Spleen (tissue), 11 donors: ENCODE measurements at regions not wholly inside any gene's neighbourhood (a gene's known extent, or its start where the extent isn't known, plus 50 kb on each side); places are given as distances from the start of the nearest gene placed in this dataset.

Experiments
- DNase-seq: peaks from one replicate; pipeline ENCODE4 v3.0.0-alpha.2; 2020
- H3K27ac ChIP-seq, 8 donors: fragments of 200-600 bp; sonication (generic) in 7 of 8; 1 replicate in 4 of 8; 2 replicates in 4 of 8; pipeline versions ENCODE4 v1.5.0 to v1.8.0; 2016 to 2021; ENCODE audit warnings: inconsistent platforms in 4 of 8, mild to moderate bottlenecking in 4 of 8, moderate library complexity in 1 of 8
- H3K27me3 ChIP-seq, 7 donors: fragments of 200-600 bp; sonication (generic) in 6 of 7; replicated peaks in 1 of 7; 1 replicate in 4 of 7; 2 replicates in 3 of 7; pipeline versions ENCODE4 v1.5.0 to v1.8.0; 2016 to 2021; ENCODE audit warnings: inconsistent platforms in 3 of 7, mild to moderate bottlenecking in 1 of 7
- H3K36me3 ChIP-seq, 6 donors: fragments of 200-600 bp; sonication (generic) in 5 of 6; 1 replicate in 4 of 6; 2 replicates in 2 of 6; pipeline versions ENCODE4 v1.5.0 to v1.8.0; 2016 to 2021; ENCODE audit warnings: inconsistent platforms in 2 of 6
- H3K4me1 ChIP-seq, 6 donors: fragments of 200-600 bp; sonication (generic) in 5 of 6; 1 replicate in 3 of 6; 2 replicates in 3 of 6; pipeline versions ENCODE4 v1.5.0 to v1.8.0; 2016 to 2021; ENCODE audit warnings: inconsistent platforms in 3 of 6
- H3K4me3 ChIP-seq, 8 donors: fragments of 200-600 bp; sonication (generic) in 7 of 8; 1 replicate in 4 of 8; 2 replicates in 4 of 8; pipeline versions ENCODE4 v1.5.0 to v1.8.0; 2016 to 2021; ENCODE audit warnings: inconsistent platforms in 4 of 8, mild to moderate bottlenecking in 4 of 8, moderate library complexity in 2 of 8
- H3K9me3 ChIP-seq, 8 donors: fragments of 200-600 bp; sonication (generic) in 7 of 8; 1 replicate in 4 of 8; 2 replicates in 4 of 8; pipeline versions ENCODE4 v1.5.0 to v1.8.0; 2016 to 2021; ENCODE audit warnings: inconsistent platforms in 4 of 8
- POLR2A ChIP-seq, 3 donors: fragments of 450-650 bp; IDR thresholded peaks; one replicate each; pipeline ENCODE4 v1.5.1; 2017; ENCODE audit warnings: antibody characterized with exemption in 3 of 3, mild to moderate bottlenecking in 1 of 3
- POLR2AphosphoS5 ChIP-seq, 3 donors: sonication (generic); formaldehyde crosslinking; IDR thresholded peaks; one replicate each; pipeline ENCODE4 v1.5.1; 2017; ENCODE audit warnings: antibody characterized with exemption in 3 of 3
- WGBS, 5 donors: extraction: QIAGEN DNeasy Blood & Tissue Kit in 3 of 5; methylation state at CpG; one replicate each; pipeline versions ENCODE4 v1.1.5 to v1.1.7; 2013 to 2018; 5-methylcytosine and 5-hydroxymethylcytosine counted together
- intact Hi-C: fragments of 100-400 bp; cut with DNase I; formaldehyde crosslinking; loops from one replicate; pipeline ENCODE4 v1.15.0; 2023; ENCODE audit warnings: low total_unique reads
- TF ChIP-seq, protein P1 (sequence below), 11 experiments: fragments of 200-600 bp in 7 of 11; fragments of 450-650 bp in 4 of 11; sonication (generic) in 4 of 11; IDR thresholded peaks in 8 of 11; conservative IDR thresholded peaks in 3 of 11; 1 replicate in 7 of 11; 2 replicates in 4 of 11; pipeline versions ENCODE4 v1.4.0 to v1.8.0; 2016 to 2021; ENCODE audit warnings: antibody characterized with exemption in 11 of 11, inconsistent platforms in 4 of 11, mild to moderate bottlenecking in 1 of 11
- donor health status: healthy with polysubstance abuse.
- donor health status: DM: no; HTN: no; CAD: no; lungs with moderate emphysema.
- donor health status: DM: no; HTN: no; CAD: no.
- donor health status: Bipolar disorder and iron deficiency.
- donor health status: healthy.
- donor health status: DM: no; HTN: no; CAD: no.
- donor health status: DM: yes; HTN: yes; CAD: no.

DNA sequence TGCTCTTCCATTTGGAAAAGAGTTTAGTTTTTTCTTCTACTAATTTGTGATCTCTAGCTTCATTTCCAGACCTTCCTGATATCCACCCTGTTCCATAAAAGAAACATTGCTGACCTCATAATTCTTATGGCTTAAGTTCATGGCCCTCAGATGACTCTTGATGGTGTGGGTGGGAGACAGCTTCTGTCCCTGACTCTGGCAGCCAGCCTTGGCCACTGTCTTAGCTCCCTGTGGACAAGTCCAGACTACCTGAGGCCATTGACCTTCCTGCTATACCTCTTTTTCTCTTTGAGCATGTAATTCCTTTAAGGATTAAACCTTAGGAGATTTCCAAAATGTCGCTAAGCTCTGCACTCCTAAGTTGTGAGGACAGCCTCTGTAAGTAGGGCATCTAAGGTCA lies 101.1 kb upstream of the DAP start:
- DNase-seq, result no peak
- Histone ChIP-seq H3K27me3 (peaks cover 0 to 23% (median 4%) of the 10 kb centered on the region in 7 donors), H3K4me3 (no peak overlapping the region), H3K36me3 (no peaks in the 10 kb centered on the region), H3K9me3 (no peaks in the 10 kb centered on the region), H3K27ac (no peak overlapping the region), H3K4me1 (peaks cover 0 to 10% (median under 1%) of the 10 kb centered on the region in 6 donors)
- TF ChIP-seq, protein P1, sequence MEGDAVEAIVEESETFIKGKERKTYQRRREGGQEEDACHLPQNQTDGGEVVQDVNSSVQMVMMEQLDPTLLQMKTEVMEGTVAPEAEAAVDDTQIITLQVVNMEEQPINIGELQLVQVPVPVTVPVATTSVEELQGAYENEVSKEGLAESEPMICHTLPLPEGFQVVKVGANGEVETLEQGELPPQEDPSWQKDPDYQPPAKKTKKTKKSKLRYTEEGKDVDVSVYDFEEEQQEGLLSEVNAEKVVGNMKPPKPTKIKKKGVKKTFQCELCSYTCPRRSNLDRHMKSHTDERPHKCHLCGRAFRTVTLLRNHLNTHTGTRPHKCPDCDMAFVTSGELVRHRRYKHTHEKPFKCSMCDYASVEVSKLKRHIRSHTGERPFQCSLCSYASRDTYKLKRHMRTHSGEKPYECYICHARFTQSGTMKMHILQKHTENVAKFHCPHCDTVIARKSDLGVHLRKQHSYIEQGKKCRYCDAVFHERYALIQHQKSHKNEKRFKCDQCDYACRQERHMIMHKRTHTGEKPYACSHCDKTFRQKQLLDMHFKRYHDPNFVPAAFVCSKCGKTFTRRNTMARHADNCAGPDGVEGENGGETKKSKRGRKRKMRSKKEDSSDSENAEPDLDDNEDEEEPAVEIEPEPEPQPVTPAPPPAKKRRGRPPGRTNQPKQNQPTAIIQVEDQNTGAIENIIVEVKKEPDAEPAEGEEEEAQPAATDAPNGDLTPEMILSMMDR (IDR thresholded peaks at IDR 0.05 in 8 of 11, conservative IDR thresholded peaks at IDR 0.05 in 3 of 11), result no peak
- TF ChIP-seq POLR2AphosphoS5 (IDR thresholded peaks at IDR 0.05) (no peak), POLR2A (IDR thresholded peaks at IDR 0.05) (no peak)
- intact Hi-C loops, result no loop called here
- 83 to 94% (median 89%) methylated on average over 1 of the region's 1 CpG for WGBS, 5 donors

DNA sequence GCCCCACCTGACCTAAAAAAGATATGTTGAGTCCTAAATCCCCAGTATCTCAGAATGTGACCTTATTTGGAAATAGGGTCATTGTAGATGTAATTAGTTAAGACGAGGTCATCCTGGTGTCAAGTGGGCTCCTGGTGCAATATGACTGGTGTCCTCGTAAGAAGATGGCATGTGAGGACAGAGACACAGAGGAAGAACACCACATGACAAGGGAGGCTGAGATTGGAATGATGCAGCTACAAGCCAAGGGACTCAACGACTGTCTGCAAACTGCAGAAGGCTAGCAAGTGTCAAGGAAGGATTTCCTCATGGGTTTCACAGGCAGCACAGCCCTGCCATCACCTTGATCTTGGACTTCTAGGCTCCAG lies 100.4 kb upstream of the DAP start:
- Histone ChIP-seq H3K27ac (no peak overlapping the region), H3K27me3 (peaks cover 0 to 28% (median 4%) of the 10 kb centered on the region in 7 donors), H3K4me1 (peaks cover 0 to 16% (median 5%) of the 10 kb centered on the region in 6 donors), H3K4me3 (no peak overlapping the region), H3K36me3 (no peaks in the 10 kb centered on the region), H3K9me3 (no peaks in the 10 kb centered on the region)
- 57 to 77% (median 61%) methylated on average over 3 of the region's 3 CpGs for WGBS, 5 donors
- TF ChIP-seq, protein P1 (IDR thresholded peaks at IDR 0.05 in 8 of 11, conservative IDR thresholded peaks at IDR 0.05 in 3 of 11), result no peak
- TF ChIP-seq POLR2AphosphoS5 (IDR thresholded peaks at IDR 0.05) (no peak), POLR2A (IDR thresholded peaks at IDR 0.05) (no peak)
- intact Hi-C loops, result no loop called here
- DNase-seq, result no peak

DNA sequence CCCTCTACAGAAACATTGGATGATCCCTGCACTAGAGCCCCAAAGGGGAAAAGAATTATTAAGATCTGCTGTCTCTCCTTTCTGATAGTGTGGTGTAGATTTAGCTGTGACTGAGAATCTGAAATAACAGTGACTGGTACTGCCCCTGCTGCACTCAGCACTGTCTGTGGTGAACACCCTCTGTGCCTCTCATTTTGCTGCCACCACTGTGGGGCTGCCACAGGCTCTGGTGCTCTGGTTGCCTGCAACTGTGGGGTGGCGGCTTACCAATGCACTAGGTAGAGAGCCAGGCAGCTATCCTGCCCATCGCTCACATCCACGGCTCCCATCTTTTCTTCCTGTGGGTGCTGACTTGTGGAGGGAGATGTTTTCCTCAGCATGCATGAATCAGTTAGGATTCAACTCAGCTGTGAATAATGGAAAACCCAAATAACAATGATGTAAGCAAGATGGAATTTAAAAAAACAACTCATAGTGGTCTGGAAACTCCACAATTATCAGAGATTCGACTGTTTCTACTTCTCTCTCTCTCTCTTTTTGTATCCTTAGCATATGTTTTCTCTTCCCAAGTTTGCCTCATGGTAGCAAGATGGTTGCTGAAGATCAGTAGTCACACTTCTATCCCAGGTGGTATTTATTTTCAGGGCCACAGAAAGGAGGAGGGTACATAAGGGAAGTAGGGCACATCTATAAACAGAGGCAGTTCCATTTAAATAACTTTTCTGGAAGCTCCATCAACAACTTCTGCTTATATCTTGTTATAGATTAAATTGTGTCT lies 99.8 kb upstream of the DAP start:
- Histone ChIP-seq H3K27me3 (peaks cover 0 to 28% (median 4%) of the 10 kb centered on the region in 7 donors), H3K27ac (no peak overlapping the region), H3K36me3 (no peaks in the 10 kb centered on the region), H3K4me1 (peaks cover 0 to 16% (median 6%) of the 10 kb centered on the region in 6 donors), H3K9me3 (no peaks in the 10 kb centered on the region), H3K4me3 (no peak overlapping the region)
- TF ChIP-seq POLR2A (IDR thresholded peaks at IDR 0.05) (no peak), POLR2AphosphoS5 (IDR thresholded peaks at IDR 0.05) (no peak)
- TF ChIP-seq, protein P1 (IDR thresholded peaks at IDR 0.05 in 8 of 11, conservative IDR thresholded peaks at IDR 0.05 in 3 of 11), result no peak
- intact Hi-C loops, result no loop called here
- DNase-seq, result no peak
- 83 to 93% (median 90%) methylated on average over 3 to 4 of the region's 4 CpGs for WGBS, 5 donors

DNA sequence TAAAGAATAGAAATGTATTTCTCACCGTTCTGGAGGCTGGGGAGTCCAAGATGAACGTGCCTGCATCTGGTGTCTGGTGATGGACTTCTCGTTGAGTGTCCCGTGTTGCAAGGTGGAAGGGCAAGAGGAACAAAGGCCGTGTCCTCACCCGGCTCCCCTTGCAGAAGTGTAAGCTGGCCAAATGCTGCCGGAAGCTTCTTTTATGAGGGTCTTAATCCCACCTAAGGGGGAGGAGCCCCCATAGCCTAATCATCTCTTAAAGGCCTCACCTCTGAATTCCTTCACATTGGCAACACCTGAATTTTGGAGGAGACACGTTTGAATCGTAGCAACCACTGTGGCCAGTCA lies 99.1 kb upstream of the DAP start:
- no peaks in the 10 kb centered on the region for H3K36me3 ChIP-seq

More for the DNA sequence above, 99.1 kb upstream of the DAP start:
- Histone ChIP-seq H3K4me3 (no peak overlapping the region), H3K27me3 (peaks cover 0 to 28% (median 4%) of the 10 kb centered on the region in 7 donors), H3K9me3 (no peaks in the 10 kb centered on the region), H3K27ac (no peak overlapping the region), H3K4me1 (peaks cover 0 to 16% (median 6%) of the 10 kb centered on the region in 6 donors)
- TF ChIP-seq, protein P1 (IDR thresholded peaks at IDR 0.05 in 8 of 11, conservative IDR thresholded peaks at IDR 0.05 in 3 of 11), result no peak
- TF ChIP-seq POLR2AphosphoS5 (IDR thresholded peaks at IDR 0.05) (no peak), POLR2A (IDR thresholded peaks at IDR 0.05) (no peak)
- no peak for DNase-seq
- intact Hi-C loops, result no loop called here
- 78 to 88% (median 83%) methylated on average over 9 of the region's 9 CpGs for WGBS, 5 donors
